Neuronal stem cell (in vitro differentiated cells): ENCODE measurements at regions not wholly inside any gene's neighbourhood (a gene's known extent, or its start where the extent isn't known, plus 50 kb on each side); places are given as distances from the start of the nearest gene placed in this dataset.

Experiments
- DNase-seq: peaks from one replicate; pipeline ENCODE4 v3.0.0-alpha.2; 2013; ENCODE audit warnings: low spot score
- H2AFZ ChIP-seq: one replicate; pipeline ENCODE4 v1.6.1; 2013; ENCODE audit warnings: mild to moderate bottlenecking, low read length, inconsistent platforms
- H2AK5ac ChIP-seq: 2 replicates; pipeline ENCODE4 v1.6.1; 2013; ENCODE audit warnings: low read depth, mild to moderate bottlenecking, inconsistent platforms, low read length, moderate library complexity, mixed read lengths
- H2BK120ac ChIP-seq: 2 replicates; pipeline ENCODE4 v1.6.1; 2013; ENCODE audit warnings: low read depth, mild to moderate bottlenecking, inconsistent platforms, low read length, moderate library complexity, mixed read lengths
- H2BK12ac ChIP-seq: one replicate; pipeline ENCODE4 v1.6.1; 2013; ENCODE audit warnings: low read length, inconsistent platforms
- H2BK15ac ChIP-seq: 2 replicates; pipeline ENCODE4 v1.6.1; 2013; ENCODE audit warnings: mild to moderate bottlenecking, low read length, inconsistent platforms, mixed read lengths
- H2BK5ac ChIP-seq: one replicate; pipeline ENCODE4 v1.6.1; 2013; ENCODE audit warnings: inconsistent platforms, mild to moderate bottlenecking, low read length, moderate library complexity
- H3K14ac ChIP-seq: one replicate; pipeline ENCODE4 v1.6.1; 2013; ENCODE audit warnings: low read length, inconsistent platforms
- H3K18ac ChIP-seq: 2 replicates; pipeline ENCODE4 v1.6.1; 2013; ENCODE audit warnings: low read length, inconsistent platforms
- H3K23ac ChIP-seq: 2 replicates; pipeline ENCODE4 v1.6.1; 2013; ENCODE audit warnings: low read depth, mild to moderate bottlenecking, mixed read lengths, low read length, inconsistent platforms; ENCODE audit not compliant: poor library complexity
- H3K27ac ChIP-seq: replicated peaks from 3 replicates; pipeline ENCODE4 v1.5.1; 2013; ENCODE audit warnings: low read length, inconsistent platforms
- H3K27me3 ChIP-seq, 3 experiments: 2 replicates each; pipeline ENCODE4 v1.6.1; 2013; ENCODE audit warnings: low read length in 3 of 3, mild to moderate bottlenecking in 2 of 3, inconsistent platforms in 1 of 3, low read depth in 1 of 3, mixed read lengths in 1 of 3, moderate library complexity in 1 of 3; ENCODE audit not compliant: control insufficient read depth in 3 of 3, insufficient read depth in 3 of 3
- H3K36me3 ChIP-seq, 2 donors: replicated peaks in 1 of 2; 2 replicates each; pipeline ENCODE4 v1.6.1; 2013; ENCODE audit warnings: low read length in 2 of 2; ENCODE audit not compliant: control insufficient read depth in 2 of 2, insufficient read depth in 2 of 2
- H3K4ac ChIP-seq: 2 replicates; pipeline ENCODE4 v1.6.1; 2013; ENCODE audit warnings: inconsistent platforms, mild to moderate bottlenecking, low read length, moderate library complexity
- H3K4me1 ChIP-seq, 2 donors: 1 replicate in 1 of 2; 2 replicates in 1 of 2; pipeline ENCODE4 v1.6.1; 2013; ENCODE audit warnings: low read length in 2 of 2, low read depth in 1 of 2; ENCODE audit not compliant: control insufficient read depth in 2 of 2, insufficient read depth in 1 of 2
- H3K4me2 ChIP-seq: one replicate; pipeline ENCODE4 v1.6.1; 2013; ENCODE audit warnings: mild to moderate bottlenecking, low read length, inconsistent platforms; ENCODE audit not compliant: insufficient read depth, poor library complexity, severe bottlenecking
- H3K4me3 ChIP-seq, 2 donors: 2 replicates each; pipeline ENCODE4 v1.5.1; 2013; ENCODE audit warnings: low read length in 2 of 2, mild to moderate bottlenecking in 2 of 2, inconsistent platforms in 1 of 2, moderate library complexity in 1 of 2
- H3K79me1 ChIP-seq: one replicate; pipeline ENCODE4 v1.6.1; 2013; ENCODE audit warnings: low read depth, mild to moderate bottlenecking, inconsistent platforms, low read length, moderate library complexity
- H3K9ac ChIP-seq: one replicate; pipeline ENCODE4 v1.6.1; 2013; ENCODE audit warnings: mild to moderate bottlenecking, low read depth, low read length, inconsistent platforms; ENCODE audit not compliant: poor library complexity
- H3K9me3 ChIP-seq, 2 donors: replicated peaks in 1 of 2; 2 replicates each; pipeline versions ENCODE3 to v1.6.1; 2013; ENCODE audit warnings: low read length in 2 of 2, mild to moderate bottlenecking in 2 of 2, inconsistent platforms in 1 of 2, low read depth in 1 of 2, mixed read lengths in 1 of 2, moderate library complexity in 1 of 2; ENCODE audit not compliant: control insufficient read depth in 2 of 2, insufficient read depth in 1 of 2
- H4K8ac ChIP-seq: one replicate; pipeline ENCODE4 v1.6.1; 2013; ENCODE audit warnings: low read depth, mild to moderate bottlenecking, inconsistent platforms, low read length, moderate library complexity
- H4K91ac ChIP-seq: one replicate; pipeline ENCODE4 v1.6.1; 2013; ENCODE audit warnings: low read length, low read depth, mild to moderate bottlenecking, inconsistent platforms; ENCODE audit not compliant: poor library complexity
- whole genome bisulfite sequencing, 2 donors: extraction: QIAGEN DNeasy Blood & Tissue Kit; methylation state at CpG; one replicate each; pipeline ENCODE4 v1.1.7; 2013; ENCODE audit warnings: missing lambda C conversion rate in 2 of 2, mixed read lengths in 1 of 2; ENCODE audit not compliant: insufficient read length in 2 of 2, insufficient replicate concordance in 1 of 2; ENCODE audit errors: extremely low coverage in 2 of 2; 5-methylcytosine and 5-hydroxymethylcytosine counted together

GRCh38 chr4:163606896-163607691 lies 112.6 kb downstream of the TMA16 start:
- Histone ChIP-seq H2AK5ac (no peak overlapping the region), H3K4me2 (no peak overlapping the region), H4K8ac (no peak overlapping the region), H3K4me3 (no peak overlapping the region), H3K9me3 (no peaks in the 10 kb centered on the region), H2BK15ac (no peak overlapping the region), H3K23ac (no peak overlapping the region), H3K4ac (no peak overlapping the region), H2AFZ (no peak overlapping the region), H3K79me1 (no peaks in the 10 kb centered on the region), H4K91ac (no peak overlapping the region), H3K36me3 (no peaks in the 10 kb centered on the region), H2BK12ac (no peak overlapping the region), H2BK5ac (no peak overlapping the region), H3K4me1 (no peaks in the 10 kb centered on the region), H3K18ac (no peak overlapping the region), H2BK120ac (no peak overlapping the region), H3K27ac (no peak overlapping the region), H3K27me3 (no peaks in the 10 kb centered on the region), H3K9ac (no peak overlapping the region), H3K14ac (no peak overlapping the region)
- WGBS, 2 donors = no CpG with 5 or more reads among the region's 2 CpGs
- DNase-seq = no peak

- no peak overlapping the region for H2BK120ac ChIP-seq
- no peak overlapping the region for H4K8ac ChIP-seq
- H3K14ac ChIP-seq = no peak overlapping the region
- no peak overlapping the region for H3K23ac ChIP-seq
- H3K4ac ChIP-seq = no peak overlapping the region
- no peaks in the 10 kb centered on the region for H3K36me3 ChIP-seq
- no peak overlapping the region for H3K18ac ChIP-seq
- H3K4me1 ChIP-seq = no peaks in the 10 kb centered on the region
- no peak overlapping the region for H2BK5ac ChIP-seq
- no peaks in the 10 kb centered on the region for H3K9me3 ChIP-seq
- no peak overlapping the region for H3K27ac ChIP-seq
- H3K4me2 ChIP-seq = no peak overlapping the region
- no peak for DNase-seq
- no peaks in the 10 kb centered on the region for H3K79me1 ChIP-seq
- no peak overlapping the region for H3K4me3 ChIP-seq
- no peak overlapping the region for H3K9ac ChIP-seq
- H4K91ac ChIP-seq = no peak overlapping the region
- WGBS, 2 donors = no CpG with 5 or more reads among the region's 2 CpGs
- H2AFZ ChIP-seq = no peak overlapping the region
- no peaks in the 10 kb centered on the region for H3K27me3 ChIP-seq
- H2BK15ac ChIP-seq = no peak overlapping the region
- H2BK12ac ChIP-seq = no peak overlapping the region
- H2AK5ac ChIP-seq = no peak overlapping the region
Observed at GRCh38 chr4:163609019-163609418, 114.5 kb downstream of the TMA16 start.

GRCh38 chr4:163610648-163611047 lies 116.2 kb downstream of the TMA16 start:
- Histone ChIP-seq H4K8ac (no peak overlapping the region), H3K4ac (no peak overlapping the region), H2BK120ac (no peak overlapping the region), H3K36me3 (no peaks in the 10 kb centered on the region), H2BK12ac (no peak overlapping the region), H3K14ac (no peak overlapping the region), H3K4me2 (no peak overlapping the region), H3K18ac (no peak overlapping the region), H3K9me3 (no peaks in the 10 kb centered on the region), H3K4me1 (no peaks in the 10 kb centered on the region), H3K4me3 (no peak overlapping the region), H2AK5ac (no peak overlapping the region), H2BK5ac (no peak overlapping the region), H3K79me1 (no peaks in the 10 kb centered on the region), H3K27ac (no peak overlapping the region), H2AFZ (no peak overlapping the region), H3K23ac (no peak overlapping the region), H3K27me3 (no peaks in the 10 kb centered on the region), H4K91ac (no peak overlapping the region), H3K9ac (no peak overlapping the region), H2BK15ac (no peak overlapping the region)
- no CpG with 5 or more reads among the region's 4 CpGs for WGBS, 2 donors
- no peak for DNase-seq

- Histone ChIP-seq H2BK15ac (no peak overlapping the region), H3K27me3 (no peaks in the 10 kb centered on the region), H2AK5ac (no peak overlapping the region), H3K23ac (no peak overlapping the region), H3K9me3 (no peaks in the 10 kb centered on the region), H3K4me1 (no peaks in the 10 kb centered on the region), H4K91ac (no peak overlapping the region), H3K27ac (no peak overlapping the region), H3K36me3 (no peaks in the 10 kb centered on the region), H3K4ac (no peak overlapping the region), H2BK120ac (no peak overlapping the region), H2AFZ (no peak overlapping the region), H3K14ac (no peak overlapping the region), H3K9ac (no peak overlapping the region), H3K18ac (no peak overlapping the region), H3K4me3 (no peak overlapping the region), H3K79me1 (no peaks in the 10 kb centered on the region), H2BK12ac (no peak overlapping the region), H2BK5ac (no peak overlapping the region), H4K8ac (no peak overlapping the region), H3K4me2 (no peak overlapping the region)
- DNase-seq = no peak
- no CpG with 5 or more reads among the region's 3 CpGs for WGBS, 2 donors
Observed at GRCh38 chr4:163611182-163611581, 116.7 kb downstream of the TMA16 start.
